Osteocyte (in vitro differentiated cells): ENCODE measurements at regions not wholly inside any gene's neighbourhood (a gene's known extent, or its start where the extent isn't known, plus 50 kb on each side); places are given as distances from the start of the nearest gene placed in this dataset.
A peak's percentile ranks its signal among the peaks of the same experiment; 100 is the strongest.
"Not testable (repeated sequence)": the region's sequence is repeated elsewhere in the genome, so short reads cannot be mapped to it uniquely, and the experiment has no call there.

Experiments used
- DNase-seq: peaks from one replicate; pipeline ENCODE4 v3.0.0; 2021; ENCODE audit warnings: mixed read lengths; ENCODE audit not compliant: unreplicated experiment; ENCODE audit errors: extremely low spot score
- H3K27ac Mint-ChIP-seq: one replicate; pipeline ENCODE4 v1.8.0; 2021; ENCODE audit warnings: mild to moderate bottlenecking, mixed read lengths; ENCODE audit not compliant: unreplicated experiment
- H3K27me3 Mint-ChIP-seq: one replicate; pipeline ENCODE4 v1.8.0; 2021; ENCODE audit warnings: mixed read lengths; ENCODE audit not compliant: unreplicated experiment
- H3K36me3 Mint-ChIP-seq: one replicate; pipeline ENCODE4 v1.8.0; 2021; ENCODE audit warnings: mixed read lengths; ENCODE audit not compliant: unreplicated experiment
- H3K4me1 Mint-ChIP-seq: one replicate; pipeline ENCODE4 v1.8.0; 2021; ENCODE audit warnings: mixed read lengths; ENCODE audit not compliant: unreplicated experiment
- H3K4me3 Mint-ChIP-seq: one replicate; pipeline ENCODE4 v1.8.0; 2021; ENCODE audit warnings: mild to moderate bottlenecking, moderate library complexity, mixed read lengths; ENCODE audit not compliant: unreplicated experiment
- H3K9me3 Mint-ChIP-seq: one replicate; pipeline ENCODE4 v1.8.0; 2021; ENCODE audit warnings: mixed read lengths; ENCODE audit not compliant: unreplicated experiment
- TF ChIP-seq, protein P1 (sequence below): fragments of 200-600 bp; sonication (generic); IDR thresholded peaks from 2 replicates; pipeline ENCODE4 v1.5.0; 2021; ENCODE audit warnings: antibody characterized with exemption, mild to moderate bottlenecking, moderate library complexity

DNA sequence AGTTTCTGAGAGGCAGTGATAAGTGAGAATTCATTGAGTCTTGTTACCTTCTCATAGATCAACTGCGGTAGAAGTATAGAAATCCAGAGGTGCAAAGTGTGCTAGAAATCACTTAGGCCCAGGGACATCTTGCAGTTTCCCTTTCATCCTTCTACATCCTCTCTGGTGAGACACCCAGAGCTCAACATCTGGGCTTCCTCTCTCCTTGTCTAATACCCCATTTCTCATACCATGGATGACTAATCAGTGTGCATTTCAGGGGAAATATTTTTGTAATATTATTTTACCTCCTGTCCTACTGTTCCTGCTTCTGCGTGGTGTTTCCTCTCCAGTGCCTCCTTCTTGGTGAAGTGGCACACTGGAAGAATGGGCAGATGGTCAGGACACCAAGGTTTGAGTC, 322.4 kb downstream of the TFAP2B start:
- no peaks in the 10 kb centered on the region for H3K27me3 Mint-ChIP-seq
- DNase-seq: no peak
- TF ChIP-seq, protein P1, sequence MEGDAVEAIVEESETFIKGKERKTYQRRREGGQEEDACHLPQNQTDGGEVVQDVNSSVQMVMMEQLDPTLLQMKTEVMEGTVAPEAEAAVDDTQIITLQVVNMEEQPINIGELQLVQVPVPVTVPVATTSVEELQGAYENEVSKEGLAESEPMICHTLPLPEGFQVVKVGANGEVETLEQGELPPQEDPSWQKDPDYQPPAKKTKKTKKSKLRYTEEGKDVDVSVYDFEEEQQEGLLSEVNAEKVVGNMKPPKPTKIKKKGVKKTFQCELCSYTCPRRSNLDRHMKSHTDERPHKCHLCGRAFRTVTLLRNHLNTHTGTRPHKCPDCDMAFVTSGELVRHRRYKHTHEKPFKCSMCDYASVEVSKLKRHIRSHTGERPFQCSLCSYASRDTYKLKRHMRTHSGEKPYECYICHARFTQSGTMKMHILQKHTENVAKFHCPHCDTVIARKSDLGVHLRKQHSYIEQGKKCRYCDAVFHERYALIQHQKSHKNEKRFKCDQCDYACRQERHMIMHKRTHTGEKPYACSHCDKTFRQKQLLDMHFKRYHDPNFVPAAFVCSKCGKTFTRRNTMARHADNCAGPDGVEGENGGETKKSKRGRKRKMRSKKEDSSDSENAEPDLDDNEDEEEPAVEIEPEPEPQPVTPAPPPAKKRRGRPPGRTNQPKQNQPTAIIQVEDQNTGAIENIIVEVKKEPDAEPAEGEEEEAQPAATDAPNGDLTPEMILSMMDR: no peak
- no peaks in the 10 kb centered on the region for H3K36me3 Mint-ChIP-seq
- peak overlapping the region; percentile 6 for H3K27ac Mint-ChIP-seq
- no peak overlapping the region for H3K4me3 Mint-ChIP-seq
- peaks cover 18% of the 10 kb centered on the region for H3K9me3 Mint-ChIP-seq
- peaks cover 12% of the 10 kb centered on the region for H3K4me1 Mint-ChIP-seq

DNA sequence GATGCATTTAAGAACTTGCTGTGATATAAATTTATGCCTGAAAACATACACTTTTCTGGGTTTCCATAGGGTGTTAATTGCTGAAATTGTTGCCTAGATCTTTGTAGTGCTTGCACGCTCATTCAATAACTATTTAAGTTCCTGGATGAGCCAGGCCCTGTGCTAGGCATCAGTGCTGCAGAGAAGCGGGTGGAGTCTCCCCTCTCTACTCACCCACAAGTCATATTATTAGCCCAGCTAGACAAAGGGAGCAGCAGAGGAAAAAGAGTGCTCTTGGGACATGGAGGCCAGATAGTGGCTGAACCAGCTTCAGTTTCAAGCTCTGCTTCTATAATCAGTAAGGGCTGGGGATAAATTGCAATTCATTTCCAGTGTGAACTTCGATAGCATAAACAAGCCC, 329.1 kb downstream of the TFAP2B start:
- Mint-ChIP-seq H3K4me1 (no peaks in the 10 kb centered on the region), H3K27me3 (no peaks in the 10 kb centered on the region)

DNA sequence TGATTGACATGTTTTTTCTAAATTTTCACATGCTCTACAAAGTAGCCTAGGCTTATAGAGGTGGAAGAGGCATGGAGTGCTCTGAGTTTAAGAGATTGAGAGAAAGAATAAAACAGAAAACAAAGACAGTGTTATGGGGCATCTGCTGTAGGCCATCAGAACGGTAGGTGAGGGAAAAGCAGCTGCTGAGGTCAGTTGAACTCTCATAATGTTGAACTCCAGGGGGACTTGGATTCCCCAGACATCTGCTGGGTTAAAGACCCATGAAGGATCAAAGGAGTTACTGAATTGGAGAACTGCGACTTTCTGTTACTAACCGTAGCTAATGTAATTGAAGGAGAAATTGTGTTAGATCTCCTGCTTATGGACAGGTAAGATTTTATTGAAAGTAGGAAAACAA, 333.9 kb downstream of the TFAP2B start:
- Mint-ChIP-seq H3K4me3 (no peak overlapping the region), H3K27me3 (no peaks in the 10 kb centered on the region), H3K4me1 (no peaks in the 10 kb centered on the region)

More for the DNA sequence above, 329.1 kb downstream of the TFAP2B start:
- Mint-ChIP-seq H3K27ac (no peak overlapping the region), H3K4me3 (no peak overlapping the region), H3K36me3 (no peaks in the 10 kb centered on the region), H3K9me3 (peaks cover 6% of the 10 kb centered on the region)
- TF ChIP-seq, protein P1: no peak
- DNase-seq: no peak

DNA sequence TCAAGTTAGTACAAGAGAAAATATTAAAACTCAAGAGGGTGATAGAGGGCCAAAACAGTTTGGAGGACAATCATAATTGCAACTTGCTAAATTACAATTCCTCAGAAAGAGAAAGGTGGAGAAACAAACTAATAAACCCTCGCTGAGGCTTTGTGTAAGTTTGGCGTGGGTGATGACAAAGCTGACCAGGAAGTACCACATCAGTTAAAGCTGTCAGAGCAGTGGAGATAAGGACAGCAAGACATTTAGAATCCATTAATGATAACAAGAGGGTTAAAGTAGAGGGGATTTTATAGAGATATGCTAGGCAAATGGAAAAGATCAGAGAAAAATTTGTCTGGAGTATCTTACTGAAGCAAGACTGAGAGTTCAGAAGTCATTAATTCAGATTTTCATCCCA, 334.4 kb downstream of the TFAP2B start:
- H3K4me3 Mint-ChIP-seq: no peak overlapping the region
- TF ChIP-seq, protein P1: no peak
- H3K27me3 Mint-ChIP-seq: no peaks in the 10 kb centered on the region
- H3K27ac Mint-ChIP-seq: no peak overlapping the region
- DNase-seq: no peak
- no peaks in the 10 kb centered on the region for H3K9me3 Mint-ChIP-seq
- H3K4me1 Mint-ChIP-seq: no peaks in the 10 kb centered on the region
- H3K36me3 Mint-ChIP-seq: no peaks in the 10 kb centered on the region

More for the DNA sequence above, 333.9 kb downstream of the TFAP2B start:
- H3K36me3 Mint-ChIP-seq: no peaks in the 10 kb centered on the region
- no peak overlapping the region for H3K27ac Mint-ChIP-seq
- TF ChIP-seq, protein P1: no peak
- H3K9me3 Mint-ChIP-seq: no peaks in the 10 kb centered on the region
- DNase-seq: no peak

DNA sequence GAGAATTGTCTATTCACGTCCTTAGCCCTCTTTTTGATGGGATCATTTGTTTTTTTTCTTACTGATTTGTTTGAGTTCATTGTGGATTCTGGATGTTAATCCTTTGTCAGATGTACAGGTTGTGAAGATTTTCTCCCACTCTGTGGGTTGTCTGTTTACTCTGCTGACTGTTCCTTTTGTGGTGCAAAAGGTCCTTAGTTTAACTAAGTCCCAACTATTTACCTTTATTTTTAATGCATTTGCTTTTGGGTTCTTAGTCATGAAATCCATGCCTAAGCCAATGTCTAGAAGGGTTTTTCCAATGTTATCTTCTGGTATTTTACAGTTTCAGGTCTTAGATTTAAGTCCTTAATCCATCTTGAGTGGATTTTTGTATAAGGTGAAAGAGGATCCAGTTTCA, 336.3 kb downstream of the TFAP2B start:
- not testable (repeated sequence) for H3K27ac Mint-ChIP-seq, H3K4me1 Mint-ChIP-seq, DNase-seq, H3K4me3 Mint-ChIP-seq, H3K36me3 Mint-ChIP-seq, H3K9me3 Mint-ChIP-seq, H3K27me3 Mint-ChIP-seq

DNA sequence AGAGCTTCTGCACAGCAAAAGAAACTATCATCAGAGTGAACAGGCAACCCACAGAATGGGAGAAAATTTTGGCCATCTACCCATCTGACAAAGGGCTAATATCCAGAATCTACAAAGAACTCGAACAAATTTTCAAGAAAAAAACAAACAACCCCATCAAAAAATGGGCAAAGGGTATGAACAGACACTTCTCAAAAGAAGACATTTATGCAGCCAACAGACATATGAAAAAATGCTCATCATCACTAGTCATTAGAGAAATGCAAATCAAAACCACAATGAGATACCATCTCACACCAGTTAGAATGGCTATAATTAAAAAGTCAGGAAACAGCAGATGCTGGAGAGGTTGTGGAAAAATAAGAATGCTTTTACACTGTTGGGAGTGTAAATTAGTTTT, 340.6 kb downstream of the TFAP2B start:
- H3K4me3 Mint-ChIP-seq, DNase-seq, H3K27ac Mint-ChIP-seq, H3K9me3 Mint-ChIP-seq, H3K27me3 Mint-ChIP-seq, H3K4me1 Mint-ChIP-seq, H3K36me3 Mint-ChIP-seq: not testable (repeated sequence)
